ENCODE measurements at regions not wholly inside any gene's neighbourhood (a gene's known extent, or its start where the extent isn't known, plus 50 kb on each side); places are given as distances from the start of the nearest gene placed in this dataset.

- Histone ChIP-seq H3K4me3 (ENCODE audit: low read depth, low read length) (no peak overlapping the region), H3K36me3 (ENCODE audit: control insufficient read depth in 2 of 2, insufficient read depth in 1 of 2, low read length in 2 of 2) (no peaks in the 10 kb centered on the region), H3K9me3 (ENCODE audit: control insufficient read depth, insufficient read depth, low read depth, low read length) (no peaks in the 10 kb centered on the region), H3K4me1 (ENCODE audit: control insufficient read depth, insufficient read depth, low read length) (no peaks in the 10 kb centered on the region), H3K27ac (ENCODE audit: extremely low read depth, low read depth, low read length) (no peak overlapping the region)
- CTCF ChIA-PET = no interaction called here
- TF ChIP-seq ZNF510 (tag by site-specific recombination; IDR thresholded peaks at IDR 0.05; ENCODE audit: insufficient replicate concordance) (no peak), ZBTB44 (tag by site-specific recombination; IDR thresholded peaks at IDR 0.05) (no peak), KLF10 (tag by site-specific recombination; IDR thresholded peaks at IDR 0.05) (no peak), YY1 (tag by site-specific recombination; IDR thresholded peaks at IDR 0.05) (no peak), ZNF670 (tag by site-specific recombination; IDR thresholded peaks at IDR 0.05; ENCODE audit: low read depth) (no peak), ZNF324 (tag by site-specific recombination; IDR thresholded peaks at IDR 0.05) (no peak), KLF9 (tag by site-specific recombination; IDR thresholded peaks at IDR 0.05; ENCODE audit: low read depth) (no peak), ZNF335 (tag by site-specific recombination; conservative IDR thresholded peaks at IDR 0.05) (no peak), BCL6B (tag by site-specific recombination; IDR thresholded peaks at IDR 0.05) (no peak), TCF7L2 (IDR thresholded peaks at IDR 0.05; ENCODE audit: borderline replicate concordance, low read depth, low read length) (no peak)
- POLR2A ChIA-PET = no interaction called here
Observed at GRCh38 chr13:33968520-33969507, 150.9 kb downstream of the RFC3 start.

GRCh38 chr13:33970746-33971561 is 153.0 kb downstream of the RFC3 start:
- ChIA-PET CTCF (no interaction called here), POLR2A (no interaction called here)
- Histone ChIP-seq H3K36me3 (ENCODE audit: control insufficient read depth in 2 of 2, insufficient read depth in 1 of 2, low read length in 2 of 2) (no peaks in the 10 kb centered on the region), H3K4me3 (ENCODE audit: low read depth, low read length) (no peak overlapping the region), H3K27ac (ENCODE audit: extremely low read depth, low read depth, low read length) (no peak overlapping the region), H3K4me1 (ENCODE audit: control insufficient read depth, insufficient read depth, low read length) (no peaks in the 10 kb centered on the region), H3K9me3 (ENCODE audit: control insufficient read depth, insufficient read depth, low read depth, low read length) (no peaks in the 10 kb centered on the region)
- TF ChIP-seq ZEB2 (tag by site-specific recombination; IDR thresholded peaks at IDR 0.05) = no peak
- no peak for TF ChIP-seq ZNF645 (tag by site-specific recombination; IDR thresholded peaks at IDR 0.05)
- no peak for TF ChIP-seq ZNF223 (tag by site-specific recombination; IDR thresholded peaks at IDR 0.05)
- TF ChIP-seq ZNF350 (tag by site-specific recombination; IDR thresholded peaks at IDR 0.05) = no peak
- no peak for TF ChIP-seq ZNF830 (tag by site-specific recombination; IDR thresholded peaks at IDR 0.05; ENCODE audit: low read depth)
- no peak for TF ChIP-seq ZIC2 (tag by site-specific recombination; IDR thresholded peaks at IDR 0.05)
- TF ChIP-seq ZNF514 (tag by site-specific recombination; IDR thresholded peaks at IDR 0.05) = no peak
- no peak for TF ChIP-seq ZNF704 (tag by site-specific recombination; IDR thresholded peaks at IDR 0.05)
- TF ChIP-seq ZNF404 (tag by site-specific recombination; IDR thresholded peaks at IDR 0.05) = no peak
- TF ChIP-seq ZNF112 (tag by site-specific recombination; IDR thresholded peaks at IDR 0.05) = no peak
